Ishikawa (cell line): ENCODE measurements at regions not wholly inside any gene's neighbourhood (a gene's known extent, or its start where the extent isn't known, plus 50 kb on each side); places are given as distances from the start of the nearest gene placed in this dataset.

Experiments
- CEBPB ChIP-seq: IDR thresholded peaks from 2 replicates; pipeline ENCODE4 v1.6.1; 2012
- CREB1 ChIP-seq: IDR thresholded peaks from 2 replicates; pipeline ENCODE4 v1.6.1; 2012; ENCODE audit warnings: low read depth
- EGR1 ChIP-seq: IDR thresholded peaks from 2 replicates; pipeline ENCODE4 v1.6.1; 2012
- EP300 ChIP-seq: IDR thresholded peaks from 2 replicates; pipeline ENCODE4 v1.6.1; 2012; ENCODE audit warnings: borderline replicate concordance
- FOXM1 ChIP-seq: IDR thresholded peaks from 2 replicates; pipeline ENCODE4 v1.6.1; 2012; ENCODE audit warnings: low read depth, borderline replicate concordance
- MAX ChIP-seq: IDR thresholded peaks from 2 replicates; pipeline ENCODE4 v1.6.1; 2012
- NFIC ChIP-seq: IDR thresholded peaks from 2 replicates; pipeline ENCODE4 v1.6.1; 2012
- RAD21 ChIP-seq: IDR thresholded peaks from 2 replicates; pipeline ENCODE4 v1.6.1; 2012; ENCODE audit warnings: low read depth
- REST ChIP-seq: IDR thresholded peaks from 2 replicates; pipeline ENCODE4 v1.6.1; 2012; ENCODE audit warnings: low read depth, mild to moderate bottlenecking
- TAF1 ChIP-seq: IDR thresholded peaks from 2 replicates; pipeline ENCODE4 v1.6.1; 2012; ENCODE audit warnings: low read depth, mild to moderate bottlenecking
- TCF12 ChIP-seq: IDR thresholded peaks from 2 replicates; pipeline ENCODE4 v1.6.1; 2012; ENCODE audit warnings: low read depth
- TEAD4 ChIP-seq: IDR thresholded peaks from 2 replicates; pipeline ENCODE4 v1.6.1; 2012
- USF1 ChIP-seq: IDR thresholded peaks from 2 replicates; pipeline ENCODE4 v1.6.1; 2012
- YY1 ChIP-seq: IDR thresholded peaks from 2 replicates; pipeline ENCODE4 v1.6.1; 2012; ENCODE audit warnings: low read depth
- ZBTB7A ChIP-seq: IDR thresholded peaks from 2 replicates; pipeline ENCODE4 v1.6.1; 2012; ENCODE audit warnings: low read depth

GRCh38 chr4:160296476-160296875 is 1193.6 kb downstream of the RAPGEF2 start:
- TF ChIP-seq TCF12, result no peak
- no peak for TF ChIP-seq TEAD4
- TF ChIP-seq EGR1, result no peak
- TF ChIP-seq MAX, result no peak
- no peak for TF ChIP-seq YY1
- no peak for TF ChIP-seq ZBTB7A
- no peak for TF ChIP-seq CEBPB
- TF ChIP-seq EP300, result no peak
- TF ChIP-seq FOXM1, result no peak
- TF ChIP-seq CREB1, result no peak
- TF ChIP-seq NFIC, result no peak
- TF ChIP-seq USF1, result no peak
- no peak for TF ChIP-seq RAD21
- no peak for TF ChIP-seq REST
- no peak for TF ChIP-seq TAF1

- TF ChIP-seq FOXM1 (no peak), ZBTB7A (no peak), MAX (no peak), USF1 (no peak), EGR1 (no peak), TEAD4 (no peak), RAD21 (no peak), TAF1 (no peak), CREB1 (no peak), YY1 (no peak), NFIC (no peak), EP300 (no peak), REST (no peak), TCF12 (no peak), CEBPB (no peak)
These were observed 1196.3 kb downstream of the RAPGEF2 start for GRCh38 chr4:160299177-160299576.

- TF ChIP-seq CEBPB (no peak), CREB1 (no peak), MAX (no peak), EP300 (no peak), ZBTB7A (no peak), USF1 (no peak), TAF1 (no peak), TEAD4 (no peak), NFIC (no peak), EGR1 (no peak), TCF12 (no peak), REST (no peak), YY1 (no peak), RAD21 (no peak), FOXM1 (no peak)
These were observed 1196.7 kb downstream of the RAPGEF2 start for GRCh38 chr4:160299608-160300007.

- TF ChIP-seq TAF1 (no peak), RAD21 (no peak), YY1 (no peak), USF1 (no peak), NFIC (no peak), MAX (no peak), EGR1 (no peak), TCF12 (no peak), REST (no peak), CEBPB (no peak)
These were observed 1213.2 kb downstream of the RAPGEF2 start for GRCh38 chr4:160316036-160316435.
